GM19438 (cell line): ENCODE measurements at regions not wholly inside any gene's neighbourhood (a gene's known extent, or its start where the extent isn't known, plus 50 kb on each side); places are given as distances from the start of the nearest gene placed in this dataset.
"Not testable (repeated sequence)": the region's sequence is repeated elsewhere in the genome, so short reads cannot be mapped to it uniquely, and the experiment has no call there.

Experiments
- ATAC-seq: cut with Tn5 transposase; IDR thresholded peaks from one replicate; pipeline ENCODE4 v1.9.1; 2021; ENCODE audit warnings: low read depth; ENCODE audit not compliant: unreplicated experiment

DNA sequence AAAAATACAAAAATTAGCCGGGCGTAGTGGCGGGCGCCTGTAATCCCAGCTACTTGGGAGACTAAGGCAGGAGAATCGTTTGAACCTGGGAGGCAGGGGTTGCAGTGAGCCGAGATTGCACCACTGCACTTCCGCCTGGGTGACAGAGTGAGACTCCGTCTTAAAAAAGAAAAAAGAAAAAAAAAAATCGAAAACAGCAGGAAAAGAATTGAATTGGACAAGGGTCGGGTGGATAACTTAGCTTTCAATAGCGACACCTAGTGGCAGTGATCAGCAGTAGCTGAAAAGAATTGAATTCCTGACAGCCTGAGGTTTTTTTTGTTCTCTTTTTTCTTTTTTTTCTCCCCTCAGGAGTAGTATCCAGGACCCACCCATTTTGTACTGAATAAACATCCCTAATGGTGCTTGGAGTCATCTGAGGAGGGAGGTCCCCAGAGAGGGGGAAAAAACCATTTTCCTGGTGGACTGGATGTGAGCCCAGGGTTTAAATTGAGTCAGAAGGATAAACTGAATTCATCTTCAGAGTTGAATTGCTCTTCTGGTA is 55.1 kb downstream of the CYCS start:
- ATAC-seq: no peak

DNA sequence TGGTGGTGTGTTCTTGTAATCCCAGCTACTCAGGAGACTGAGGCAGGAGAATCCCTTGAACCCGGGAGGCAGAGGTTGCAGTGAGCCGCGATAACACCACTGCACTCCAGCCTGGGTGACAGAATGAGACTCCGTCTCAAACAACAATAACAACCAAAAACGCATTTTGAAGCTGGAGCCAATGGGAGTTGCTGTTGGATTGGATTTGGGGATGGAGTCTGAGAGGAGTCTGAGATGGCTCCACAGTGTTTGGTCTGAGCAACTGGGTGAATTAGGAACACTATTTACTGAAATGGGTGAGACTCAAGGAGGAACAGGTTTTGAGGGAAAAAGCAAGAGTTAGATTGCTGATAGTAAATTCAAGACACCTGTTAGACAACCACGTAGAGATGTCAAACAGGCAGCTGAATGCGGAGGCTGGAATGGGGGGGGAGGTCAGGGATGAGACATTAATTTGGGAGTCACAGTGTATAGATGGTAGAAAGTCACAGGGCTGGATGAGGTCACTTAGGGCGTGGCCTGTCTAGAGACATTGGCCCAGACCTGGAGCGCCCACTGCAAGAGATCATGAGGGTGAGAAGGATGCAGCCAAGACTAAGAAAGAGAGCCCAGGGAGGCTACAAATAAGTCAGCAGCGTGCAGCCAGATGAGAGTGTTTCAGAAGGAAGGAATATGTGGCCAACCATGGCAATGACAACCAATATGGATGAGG is 56.4 kb downstream of the CYCS start:
- ATAC-seq: no peak

DNA sequence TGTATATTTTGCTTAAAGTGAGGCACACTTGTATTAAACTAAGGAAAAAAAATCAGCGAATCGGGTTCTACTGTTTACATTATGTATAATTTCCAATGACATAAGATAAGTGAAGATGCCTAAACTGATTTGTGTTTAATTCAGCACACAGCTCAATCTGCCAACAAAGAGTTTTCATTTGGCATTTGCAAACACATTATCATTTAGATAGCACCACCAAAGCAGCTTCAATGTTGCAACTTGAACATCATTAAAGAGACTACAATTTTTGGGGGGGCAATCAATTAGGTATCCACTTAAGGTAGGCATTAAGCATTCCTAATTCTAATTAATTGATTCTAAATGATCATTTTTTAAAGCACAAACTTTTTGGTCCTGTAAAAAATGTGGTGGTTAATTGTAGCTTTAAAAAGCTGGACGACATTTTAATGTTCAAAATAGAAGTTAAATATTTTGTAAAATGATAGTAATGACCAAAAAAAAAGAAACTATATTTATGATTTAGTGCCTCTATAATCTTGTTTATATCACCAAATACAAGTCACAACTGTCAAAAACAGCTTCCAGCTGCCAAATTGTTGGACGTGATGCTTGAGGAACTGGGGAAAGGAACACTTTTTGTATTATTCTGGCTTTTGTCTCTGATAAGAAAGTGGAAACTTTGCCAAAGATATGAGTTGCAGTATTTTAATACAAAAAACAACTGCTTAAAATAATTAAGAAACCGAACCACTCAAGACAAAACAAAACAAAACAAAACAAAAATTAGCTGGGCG is 57.1 kb downstream of the CYCS start:
- no peak for ATAC-seq

DNA sequence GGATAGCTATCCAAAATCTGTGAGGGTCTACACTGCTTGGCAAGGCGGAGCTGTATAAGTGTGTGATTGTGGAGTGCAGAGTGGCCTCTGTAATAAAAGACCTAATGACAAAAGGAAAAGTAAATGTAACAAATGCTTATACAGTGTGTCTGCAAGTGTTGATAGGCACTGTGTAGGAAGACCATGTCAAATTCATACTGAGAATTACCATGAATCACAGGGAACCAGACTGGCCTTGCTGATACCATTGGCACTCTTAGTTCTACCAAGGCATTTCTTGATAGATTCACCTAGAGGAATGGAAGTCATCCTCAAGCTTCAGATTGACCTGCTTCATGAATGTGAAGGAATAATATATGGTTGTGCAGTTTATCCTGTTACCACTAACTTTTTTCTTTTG is 58.8 kb downstream of the CYCS start:
- ATAC-seq: no peak

DNA sequence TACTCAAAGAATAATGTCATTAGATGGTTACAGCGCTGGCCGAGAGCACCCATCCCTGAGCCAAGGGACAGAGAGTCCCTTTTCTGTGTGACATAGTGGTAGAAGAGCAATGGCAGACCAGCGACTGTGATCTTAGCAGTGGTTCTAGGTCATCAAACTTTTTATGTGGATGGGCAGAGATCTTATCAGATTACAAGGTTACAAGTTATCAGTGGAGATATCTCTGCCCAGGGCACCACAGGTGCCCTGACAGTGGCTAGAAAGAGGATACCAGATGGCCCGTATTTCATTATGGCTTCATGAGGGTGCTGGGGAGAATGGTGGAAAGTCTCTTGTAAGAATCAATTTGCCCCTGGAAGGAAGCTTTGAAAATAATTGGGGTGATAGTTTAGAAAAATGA is 62.7 kb downstream of the CYCS start:
- ATAC-seq: no peak

DNA sequence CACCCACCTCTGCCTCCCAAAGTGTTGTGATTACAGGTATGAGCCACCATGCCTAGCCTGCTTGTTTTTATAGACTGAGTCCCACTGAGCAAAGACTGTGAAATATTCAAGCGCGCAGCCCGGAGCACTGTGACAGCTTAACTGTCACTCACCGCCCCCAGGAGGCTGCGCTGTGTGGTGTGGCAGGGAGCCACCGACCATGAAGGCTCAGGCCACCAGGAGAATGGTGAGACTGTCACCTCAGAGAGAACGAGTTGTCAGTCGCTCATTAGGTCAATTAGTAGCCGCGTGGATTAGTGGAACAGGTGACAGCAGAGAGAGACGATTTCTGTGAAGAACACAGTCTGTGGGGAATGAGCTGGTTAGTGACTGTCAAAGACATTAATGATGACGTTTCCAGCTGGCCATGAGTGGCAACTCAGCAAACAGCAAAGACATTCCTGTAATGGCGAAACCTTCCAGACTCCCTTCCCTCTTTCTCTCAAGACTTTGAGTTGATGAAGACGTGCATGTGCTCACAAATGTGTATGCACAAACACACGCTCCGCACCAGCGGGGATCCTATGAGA is 64.5 kb downstream of the CYCS start:
- no peak for ATAC-seq

DNA sequence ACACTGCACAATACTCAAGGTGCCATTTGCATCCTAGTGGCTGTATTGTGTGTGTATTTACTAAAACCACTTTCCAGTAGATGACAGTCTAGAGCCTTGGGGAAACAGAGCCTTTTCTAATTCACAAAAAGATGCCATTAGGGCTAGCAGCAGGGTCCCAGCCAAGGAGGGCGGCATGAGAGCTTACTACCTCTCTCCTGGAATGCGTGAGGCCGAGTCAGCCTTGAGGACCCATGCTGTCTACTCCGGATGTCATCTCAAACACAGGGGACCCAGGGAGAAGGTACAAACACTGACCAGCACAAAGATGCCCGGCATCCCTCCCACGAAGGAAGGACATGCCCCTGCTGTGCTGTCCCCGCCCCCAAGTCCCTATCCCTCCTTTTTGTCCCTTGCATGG is 65.5 kb downstream of the CYCS start:
- ATAC-seq: no peak

DNA sequence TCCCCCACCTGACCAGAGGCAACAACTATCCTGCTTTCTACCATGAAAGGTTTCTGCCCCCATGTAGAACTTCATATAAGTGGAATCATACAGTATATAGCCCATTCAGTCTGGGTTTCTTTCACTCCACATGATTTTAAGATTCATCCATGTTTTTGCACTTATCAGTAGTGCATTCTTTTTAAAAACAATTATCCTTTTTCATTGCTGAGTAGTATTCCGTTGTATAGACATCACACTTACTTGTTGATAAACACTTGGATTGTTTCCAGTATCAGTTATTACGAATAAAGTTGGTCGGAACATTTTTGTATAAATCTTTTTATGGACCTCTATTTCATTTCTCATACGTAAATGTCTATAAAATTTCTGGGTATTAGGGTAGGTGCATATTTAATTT is 68.7 kb downstream of the CYCS start:
- no peak for ATAC-seq

DNA sequence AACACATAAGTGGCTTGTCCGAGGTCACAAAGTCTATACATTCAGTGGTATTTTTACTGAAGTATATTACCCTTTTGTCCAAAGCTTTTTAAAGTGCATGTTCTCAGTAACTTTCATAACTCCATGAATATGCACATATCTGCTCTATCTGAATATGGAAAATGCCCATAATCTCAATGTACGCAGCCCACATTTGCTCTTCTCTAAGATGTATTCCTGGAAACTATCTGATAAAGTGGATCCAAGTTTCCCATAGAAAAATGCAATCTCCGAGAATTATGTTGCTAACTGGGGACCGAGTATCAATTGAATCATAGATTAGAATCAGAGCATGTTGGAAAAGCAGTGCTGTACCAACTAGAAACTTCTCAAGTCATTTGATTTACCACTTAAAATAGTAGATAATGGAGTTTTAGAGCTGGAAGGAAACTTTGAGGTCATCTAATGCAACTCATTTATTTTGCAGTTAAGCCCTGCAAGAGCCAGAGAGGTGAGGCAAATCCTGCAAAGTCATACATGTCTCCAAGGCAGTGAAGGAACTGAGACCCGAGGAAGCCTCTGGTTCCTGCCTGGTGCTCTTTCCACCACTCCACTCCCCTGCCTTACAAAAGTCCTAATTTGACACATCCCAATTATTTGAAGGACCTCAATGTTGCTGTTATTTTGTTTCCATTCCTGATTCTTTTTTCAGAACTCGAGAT is 69.4 kb downstream of the CYCS start:
- ATAC-seq: no peak

DNA sequence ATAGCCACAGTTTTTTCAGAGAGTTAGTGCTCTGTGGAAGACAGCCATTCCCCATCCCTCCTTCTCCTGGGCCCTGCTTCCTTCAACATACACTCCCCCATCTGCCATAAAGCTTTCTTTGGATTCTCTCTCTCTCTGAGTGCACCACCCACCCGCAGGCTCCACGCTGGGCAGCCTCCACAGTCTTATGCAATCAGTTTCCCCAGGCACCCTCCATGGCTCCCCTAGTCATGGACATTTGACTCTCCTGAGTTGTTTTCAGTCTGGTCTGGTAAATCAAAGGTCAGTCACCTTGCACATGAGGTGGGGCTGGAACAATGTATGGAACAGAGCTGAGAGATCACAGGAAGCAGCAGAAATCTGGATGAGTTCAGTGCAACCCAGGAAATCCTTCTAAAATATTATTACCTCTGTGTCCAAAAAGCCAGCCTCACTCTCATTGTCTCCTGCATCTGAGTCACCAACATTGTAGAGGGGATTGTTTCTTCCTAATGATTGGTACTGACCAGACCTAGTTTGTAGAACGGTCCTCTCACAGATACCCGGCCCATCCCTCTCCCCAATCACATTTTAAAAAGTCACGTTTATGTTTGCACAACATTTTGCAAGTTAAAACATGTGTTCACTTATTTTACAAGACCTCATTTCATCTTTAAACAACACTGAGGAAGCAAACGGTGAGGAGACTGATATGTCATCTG is 70.1 kb downstream of the CYCS start:
- ATAC-seq: no peak

DNA sequence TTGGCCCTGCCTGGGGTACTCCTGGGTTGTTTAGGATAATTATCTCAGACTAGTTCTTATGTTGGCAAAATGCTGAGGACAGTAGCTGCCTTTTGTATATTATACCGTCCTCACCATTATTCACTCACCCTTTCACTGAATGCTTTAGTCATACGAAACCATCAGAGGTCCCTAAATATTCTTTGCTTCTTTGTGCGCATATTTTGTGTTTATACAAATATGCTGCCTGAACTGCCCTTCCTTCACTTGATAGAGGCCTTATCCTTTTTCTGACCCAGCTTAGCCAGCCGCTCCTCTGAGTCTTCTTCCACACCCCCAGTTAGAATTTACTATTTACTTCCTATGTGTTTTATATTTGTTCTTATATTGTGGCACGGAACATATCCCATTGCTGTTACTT is 70.2 kb upstream of the OSBPL3 start:
- ATAC-seq: no peak

DNA sequence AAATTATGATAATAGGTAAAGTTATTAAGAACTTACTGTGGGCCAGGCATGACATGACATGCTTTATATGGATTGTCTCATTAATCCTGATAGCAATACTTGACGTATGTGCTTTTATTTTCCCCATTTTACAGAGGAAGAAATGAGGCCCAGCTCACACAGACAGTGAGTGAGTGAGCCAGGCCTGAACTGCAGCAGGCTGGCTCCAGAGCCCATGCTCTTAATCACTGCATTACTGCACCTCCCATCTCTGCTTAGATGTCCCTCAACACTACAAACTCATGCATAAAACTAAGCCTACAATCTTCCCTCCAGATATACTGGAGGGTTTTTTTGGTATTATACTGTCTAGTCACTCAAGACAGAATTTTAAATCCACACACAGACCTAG is 68.5 kb upstream of the OSBPL3 start:
- ATAC-seq: no peak

DNA sequence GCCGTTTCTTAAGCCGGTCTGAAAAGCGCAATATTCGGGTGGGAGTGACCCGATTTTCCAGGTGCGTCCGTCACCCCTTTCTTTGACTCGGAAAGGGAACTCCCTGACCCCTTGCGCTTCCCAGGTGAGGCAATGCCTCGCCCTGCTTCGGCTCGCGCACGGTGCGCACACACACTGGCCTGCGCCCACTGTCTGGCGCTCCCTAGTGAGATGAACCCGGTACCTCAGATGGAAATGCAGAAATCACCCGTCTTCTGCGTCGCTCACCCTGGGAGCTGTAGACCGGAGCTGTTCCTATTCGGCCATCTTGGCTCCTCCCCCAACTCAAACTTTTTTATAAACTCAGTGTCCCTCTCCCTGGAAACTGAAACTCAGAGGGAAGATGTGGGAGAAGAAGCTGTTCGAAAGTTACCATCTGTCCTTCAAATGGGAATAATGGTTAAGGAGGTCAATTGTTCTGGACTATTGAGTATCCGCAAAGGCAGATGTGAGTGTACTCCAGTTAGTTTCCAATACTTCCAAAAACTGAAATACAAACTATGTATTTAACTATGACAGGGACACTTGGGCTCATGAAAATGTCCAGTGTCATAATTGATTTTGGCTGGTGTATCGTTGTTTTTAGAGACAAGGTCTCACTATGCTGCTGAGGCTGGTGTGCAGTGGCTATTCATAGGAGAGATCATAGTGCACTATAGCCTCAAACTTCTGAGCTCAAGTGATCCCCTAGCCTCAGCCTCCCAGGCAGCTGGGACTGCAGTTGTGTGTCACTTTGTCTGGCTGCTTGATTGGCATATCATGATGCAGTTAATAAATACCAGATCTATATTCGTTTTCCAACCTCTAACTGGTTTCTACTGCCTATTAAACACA is 67.8 kb upstream of the OSBPL3 start:
- not testable (repeated sequence) for ATAC-seq

DNA sequence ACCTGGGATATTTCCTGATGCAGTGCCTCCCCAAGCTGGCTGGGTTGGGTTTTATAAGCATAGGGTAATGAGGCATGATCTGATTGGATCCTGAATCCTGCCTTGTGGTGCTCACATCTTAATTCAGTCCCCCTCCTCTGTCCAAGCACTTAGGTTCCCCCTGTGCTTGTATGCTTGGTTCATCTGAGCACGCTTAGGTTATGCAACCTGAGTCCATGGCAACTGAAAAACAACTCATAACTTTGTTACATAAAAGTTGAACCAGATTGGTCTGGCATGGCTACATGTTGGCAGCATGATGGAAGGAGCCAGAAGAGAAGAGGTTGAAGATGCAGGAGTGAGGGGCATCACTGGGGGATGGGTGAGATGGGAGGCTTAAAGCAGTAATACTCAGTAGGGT is 57.3 kb upstream of the OSBPL3 start:
- no peak for ATAC-seq

DNA sequence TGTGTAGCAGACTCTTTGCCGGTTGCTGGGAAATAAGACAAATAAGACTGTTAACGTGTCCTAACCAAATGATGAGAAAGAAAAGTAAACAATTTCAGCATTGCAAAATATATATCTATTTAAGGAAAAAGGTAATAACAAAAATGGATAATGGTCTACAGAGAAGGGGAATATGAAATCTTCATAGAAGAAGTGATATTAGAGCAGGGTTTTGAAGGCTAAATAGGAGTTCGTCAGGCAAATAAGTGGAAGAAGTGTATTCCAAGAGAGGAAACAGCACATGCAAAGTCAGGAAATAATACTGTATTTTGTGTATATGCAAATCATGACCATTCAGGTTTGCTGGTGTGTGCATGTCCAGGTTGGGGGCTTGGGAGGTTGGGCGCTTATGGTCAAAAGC is 55.3 kb upstream of the OSBPL3 start:
- no peak for ATAC-seq

DNA sequence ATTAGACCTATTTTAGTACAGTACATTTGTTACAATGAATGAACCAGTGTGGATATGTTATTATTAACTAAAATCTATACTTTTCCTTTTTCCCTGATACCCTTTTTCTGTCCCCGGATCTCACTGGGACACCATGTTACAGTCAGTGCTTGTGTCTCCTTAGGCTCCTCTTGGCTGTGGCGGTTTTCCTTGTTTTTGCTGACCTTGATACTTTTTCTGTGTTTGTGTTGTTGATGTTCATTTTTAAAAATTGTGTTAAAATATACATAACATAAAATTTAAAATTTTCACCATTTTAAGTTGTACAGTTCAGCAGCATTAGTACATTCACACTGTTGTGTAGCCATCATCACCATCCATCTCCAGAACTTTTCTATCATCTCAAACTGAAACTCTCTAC is 54.2 kb upstream of the OSBPL3 start:
- ATAC-seq: no peak

DNA sequence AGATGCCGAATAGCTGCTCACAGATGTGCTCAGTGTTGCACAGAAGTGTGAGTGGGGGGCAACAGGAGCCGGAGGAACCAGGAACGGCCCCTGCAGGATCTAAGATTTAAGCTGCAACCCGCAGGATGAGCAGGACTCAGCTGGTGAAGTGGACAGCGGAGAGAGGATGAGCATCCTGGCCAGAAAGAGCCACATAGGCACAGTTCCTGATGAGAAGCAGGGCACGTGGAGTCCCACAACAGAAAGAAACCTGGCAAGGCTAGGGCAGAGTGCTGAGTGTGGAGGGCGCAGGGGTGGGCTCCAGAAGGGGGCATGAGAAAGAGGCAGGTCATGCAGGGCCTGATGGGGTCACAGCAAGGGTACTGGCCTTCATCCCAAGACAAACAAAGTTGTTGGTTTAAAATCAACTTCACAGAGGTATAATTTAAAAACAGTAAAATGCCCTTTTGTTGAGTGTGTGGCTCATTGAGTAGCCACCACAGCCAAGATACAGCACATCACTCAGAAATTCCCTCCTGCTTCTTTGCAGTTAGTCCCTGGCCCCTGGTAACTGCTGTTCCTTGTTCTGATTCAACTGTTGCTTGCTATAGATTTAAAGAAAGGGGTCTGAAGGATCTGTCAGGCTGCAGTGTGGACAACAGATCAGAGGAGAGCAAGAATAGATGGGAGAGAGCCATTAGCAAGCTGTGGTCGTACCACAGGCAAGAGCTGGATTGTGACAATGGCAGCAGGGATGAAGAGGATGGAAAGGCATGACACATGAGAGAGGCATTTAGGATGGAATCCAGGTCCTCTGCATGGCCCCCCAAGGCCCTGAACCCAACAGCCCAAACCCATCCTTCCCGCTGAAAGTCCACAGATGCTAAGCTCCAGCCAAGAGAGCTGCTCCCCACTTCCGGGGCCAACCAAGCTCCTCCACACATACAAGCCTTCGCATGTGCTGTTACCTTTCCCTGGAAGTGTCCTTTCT is 53.1 kb upstream of the OSBPL3 start:
- no peak for ATAC-seq

DNA sequence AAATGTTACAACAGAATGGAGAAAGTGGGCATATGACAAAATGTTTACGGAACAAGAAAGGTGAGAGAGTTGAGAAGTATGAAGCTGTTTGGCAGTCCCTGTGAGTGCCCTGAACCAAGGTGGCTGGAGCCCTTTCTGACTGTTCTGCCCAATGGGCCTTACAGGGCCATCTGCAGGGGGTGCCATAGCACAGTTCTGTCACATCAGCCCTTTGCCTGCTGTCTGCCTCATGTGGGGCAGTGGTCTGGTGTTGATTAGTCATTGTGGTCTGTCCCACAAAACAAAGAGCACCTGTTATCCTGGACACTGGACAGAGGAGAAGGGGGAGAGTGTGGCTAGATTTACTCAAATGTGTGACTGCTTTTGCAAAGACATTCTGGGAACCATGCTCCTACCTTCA is 51.5 kb upstream of the OSBPL3 start:
- ATAC-seq: peak; percentile 51
